Testis (tissue), 2 donors: ENCODE measurements at regions not wholly inside any gene's neighbourhood (a gene's known extent, or its start where the extent isn't known, plus 50 kb on each side); places are given as distances from the start of the nearest gene placed in this dataset.

Source experiments
- DNase-seq: peaks from one replicate; pipeline ENCODE4 v3.0.0-alpha.2; 2019
- H3K27ac ChIP-seq, 2 donors: fragments of 200-600 bp; sonication (generic); one replicate each; pipeline ENCODE4 v1.5.1; 2019
- H3K27me3 ChIP-seq: fragments of 200-600 bp; sonication (generic); one replicate; pipeline ENCODE4 v1.5.1; 2019
- H3K36me3 ChIP-seq: fragments of 200-600 bp; sonication (generic); one replicate; pipeline ENCODE4 v1.5.1; 2017; ENCODE audit warnings: low read depth; ENCODE audit errors: missing control alignments
- H3K4me1 ChIP-seq: fragments of 200-600 bp; sonication (generic); one replicate; pipeline ENCODE4 v1.5.1; 2019
- H3K4me3 ChIP-seq, 2 donors: fragments of 200-600 bp; sonication (generic); one replicate each; pipeline ENCODE4 v1.5.1; 2017 to 2019
- H3K9me3 ChIP-seq: fragments of 200-600 bp; sonication (generic); one replicate; pipeline ENCODE4 v1.5.1; 2017
- POLR2A ChIP-seq: fragments of 450-650 bp; IDR thresholded peaks from one replicate; pipeline ENCODE4 v1.6.1; 2017; ENCODE audit warnings: antibody characterized with exemption, mild to moderate bottlenecking, moderate library complexity
- WGBS, 2 donors: methylation state at CpG; one replicate each; pipeline ENCODE4 v1.1.5; 2018; 5-methylcytosine and 5-hydroxymethylcytosine counted together
- intact Hi-C: fragments of 100-400 bp; cut with DNase I; formaldehyde crosslinking; loops from one replicate; pipeline ENCODE4 v1.15.1; 2023; ENCODE audit warnings: low total_unique reads
- TF ChIP-seq, protein P1 (sequence below), 3 experiments: fragments of 450-650 bp in 2 of 3; fragments of 200-600 bp in 1 of 3; sonication (generic) in 1 of 3; IDR thresholded peaks; one replicate each; pipeline ENCODE4 v1.5.1; 2016 to 2019; ENCODE audit warnings: antibody characterized with exemption in 3 of 3, mild to moderate bottlenecking in 2 of 3, moderate library complexity in 1 of 3

DNA sequence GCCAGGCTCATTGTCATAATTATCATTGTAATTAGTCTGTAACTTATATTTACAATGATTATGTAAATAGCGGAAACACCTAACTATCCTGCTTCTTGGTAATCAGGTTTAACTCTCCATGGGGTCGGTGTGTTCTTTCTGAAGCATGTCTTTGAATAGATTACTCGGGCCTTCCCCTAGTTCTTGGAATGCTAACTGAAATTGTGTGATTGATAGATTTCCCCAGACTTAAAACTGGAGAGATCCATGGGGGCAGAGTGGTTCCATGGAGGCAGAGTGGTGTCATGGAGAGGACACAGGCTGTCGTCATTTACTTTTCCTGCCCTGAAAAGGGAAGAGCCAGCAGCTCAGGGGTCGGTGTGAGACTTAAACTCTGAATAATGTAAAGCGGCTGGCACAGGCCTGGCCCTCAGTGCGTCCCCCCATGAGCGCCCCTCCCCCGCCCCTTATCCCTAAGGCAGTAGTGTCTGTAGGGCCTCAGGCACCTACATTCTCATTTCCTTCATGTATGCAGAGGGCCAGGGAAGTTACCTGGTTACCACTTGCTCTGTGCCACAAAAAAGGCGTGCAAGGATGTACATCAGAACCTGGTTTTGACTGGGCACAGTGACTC lies 225.1 kb downstream of the TM9SF2 start:
- no peak overlapping the region for H3K27ac ChIP-seq
- H3K4me3 ChIP-seq = no peak overlapping the region
- no peak for TF ChIP-seq POLR2A
- TF ChIP-seq, protein P1, sequence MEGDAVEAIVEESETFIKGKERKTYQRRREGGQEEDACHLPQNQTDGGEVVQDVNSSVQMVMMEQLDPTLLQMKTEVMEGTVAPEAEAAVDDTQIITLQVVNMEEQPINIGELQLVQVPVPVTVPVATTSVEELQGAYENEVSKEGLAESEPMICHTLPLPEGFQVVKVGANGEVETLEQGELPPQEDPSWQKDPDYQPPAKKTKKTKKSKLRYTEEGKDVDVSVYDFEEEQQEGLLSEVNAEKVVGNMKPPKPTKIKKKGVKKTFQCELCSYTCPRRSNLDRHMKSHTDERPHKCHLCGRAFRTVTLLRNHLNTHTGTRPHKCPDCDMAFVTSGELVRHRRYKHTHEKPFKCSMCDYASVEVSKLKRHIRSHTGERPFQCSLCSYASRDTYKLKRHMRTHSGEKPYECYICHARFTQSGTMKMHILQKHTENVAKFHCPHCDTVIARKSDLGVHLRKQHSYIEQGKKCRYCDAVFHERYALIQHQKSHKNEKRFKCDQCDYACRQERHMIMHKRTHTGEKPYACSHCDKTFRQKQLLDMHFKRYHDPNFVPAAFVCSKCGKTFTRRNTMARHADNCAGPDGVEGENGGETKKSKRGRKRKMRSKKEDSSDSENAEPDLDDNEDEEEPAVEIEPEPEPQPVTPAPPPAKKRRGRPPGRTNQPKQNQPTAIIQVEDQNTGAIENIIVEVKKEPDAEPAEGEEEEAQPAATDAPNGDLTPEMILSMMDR (IDR thresholded peaks at IDR 0.05) = no peak
- no peaks in the 10 kb centered on the region for H3K36me3 ChIP-seq
- intact Hi-C loops = no loop called here
- no peaks in the 10 kb centered on the region for H3K9me3 ChIP-seq
- no peak for DNase-seq
- no peaks in the 10 kb centered on the region for H3K27me3 ChIP-seq
- no peaks in the 10 kb centered on the region for H3K4me1 ChIP-seq
- WGBS, 2 donors = 83% methylated on average over 10 of the region's 10 CpGs

DNA sequence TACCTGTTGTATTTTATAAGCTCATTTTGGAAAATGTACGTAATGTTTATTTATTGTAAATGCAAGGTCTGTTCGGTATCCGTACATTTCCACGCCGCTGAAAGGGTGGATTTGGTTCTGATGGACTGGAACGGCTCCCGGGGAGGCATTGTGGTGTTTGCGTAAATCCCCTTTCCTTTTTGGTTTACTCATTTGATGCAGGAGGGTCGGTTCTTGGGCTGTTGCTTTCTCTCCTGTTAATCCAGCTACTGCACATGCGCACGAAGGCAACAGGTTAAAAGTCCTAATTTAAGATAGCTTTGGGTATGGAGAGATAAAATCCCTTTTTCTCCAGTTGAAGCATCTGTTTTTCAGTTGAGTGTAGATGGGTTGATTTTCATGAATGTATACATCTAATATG lies 224.4 kb downstream of the TM9SF2 start:
- H3K4me1 ChIP-seq = no peaks in the 10 kb centered on the region
- WGBS, 2 donors = 92 to 95% methylated on average over 11 of the region's 11 CpGs
- intact Hi-C loops = no loop called here
- no peak for DNase-seq
- H3K27ac ChIP-seq = no peak overlapping the region
- no peak overlapping the region for H3K4me3 ChIP-seq
- no peaks in the 10 kb centered on the region for H3K27me3 ChIP-seq
- H3K9me3 ChIP-seq = no peaks in the 10 kb centered on the region
- H3K36me3 ChIP-seq = no peaks in the 10 kb centered on the region
- TF ChIP-seq POLR2A = no peak
- TF ChIP-seq, protein P1 (IDR thresholded peaks at IDR 0.05) = no peak

DNA sequence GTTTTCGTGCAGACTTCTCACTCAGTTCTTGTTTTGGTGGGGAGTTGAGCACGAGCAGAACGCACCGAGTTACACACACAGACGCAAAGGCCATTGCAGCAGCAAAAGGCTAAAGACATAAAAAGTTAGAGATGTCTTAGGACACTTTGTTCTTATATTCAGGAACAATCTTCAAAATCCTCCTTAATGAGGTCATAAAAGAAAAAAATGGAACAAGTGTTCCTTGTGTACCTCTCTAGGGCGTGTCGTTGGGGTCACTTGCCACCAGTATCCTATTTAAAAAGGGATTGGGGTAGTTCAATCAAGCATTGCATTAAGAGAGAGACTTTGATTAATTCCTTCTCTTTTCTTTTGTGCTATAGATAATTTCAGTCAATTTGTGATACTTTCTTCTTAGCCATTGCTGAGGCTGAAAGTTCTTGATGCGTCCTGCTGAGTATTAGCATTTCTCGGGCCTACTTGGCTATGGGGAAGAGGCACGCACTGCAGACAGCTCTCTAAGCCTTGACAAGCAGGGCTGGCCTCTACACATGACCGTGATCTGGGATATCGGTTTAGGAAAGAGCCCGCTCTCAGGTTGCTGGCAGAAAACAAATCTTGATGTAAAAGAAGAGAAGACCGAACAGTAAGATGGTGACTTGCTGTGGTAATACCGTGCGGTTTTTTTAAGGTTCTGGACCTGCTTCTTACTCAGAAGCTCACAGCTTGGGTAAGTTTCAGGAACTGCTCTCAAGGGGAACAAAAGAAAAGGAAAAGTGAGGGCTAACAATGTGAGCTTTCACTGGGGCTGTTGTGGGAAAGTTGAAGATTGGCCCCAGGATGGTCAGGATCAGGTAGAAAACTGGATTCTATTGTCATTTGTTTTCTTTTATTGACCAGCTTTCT lies 223.6 kb downstream of the TM9SF2 start:
- no peak for DNase-seq
- H3K36me3 ChIP-seq = no peaks in the 10 kb centered on the region
- 78% methylated on average over 16 of the region's 16 CpGs for WGBS, 2 donors
- no peak overlapping the region for H3K27ac ChIP-seq
- no peak overlapping the region for H3K4me3 ChIP-seq
- no peaks in the 10 kb centered on the region for H3K9me3 ChIP-seq
- intact Hi-C loops = no loop called here
- H3K27me3 ChIP-seq = no peaks in the 10 kb centered on the region
- TF ChIP-seq POLR2A = no peak
- TF ChIP-seq, protein P1 (IDR thresholded peaks at IDR 0.05) = no peak
- no peaks in the 10 kb centered on the region for H3K4me1 ChIP-seq

DNA sequence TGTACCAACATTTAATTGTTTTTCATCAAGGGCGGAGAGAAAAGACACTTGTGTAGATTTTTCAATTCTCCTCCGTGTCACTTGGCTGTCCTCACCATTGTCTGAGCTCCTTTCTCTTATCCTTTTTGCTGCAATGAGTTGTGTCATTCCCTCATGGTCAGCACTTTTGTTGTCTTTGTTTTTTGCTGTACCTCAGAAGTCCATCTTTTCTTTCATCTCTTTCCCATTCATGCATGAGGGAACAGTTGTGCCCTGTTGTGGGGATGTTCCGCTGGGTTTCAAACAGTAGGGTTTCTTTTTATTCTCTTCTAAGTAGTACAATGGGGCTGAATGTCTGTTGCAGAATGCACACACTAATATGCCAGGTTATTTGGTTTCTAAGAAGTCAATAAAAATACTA lies 222.6 kb downstream of the TM9SF2 start:
- Histone ChIP-seq H3K27ac (no peak overlapping the region), H3K36me3 (no peaks in the 10 kb centered on the region), H3K4me1 (no peaks in the 10 kb centered on the region), H3K4me3 (no peak overlapping the region), H3K9me3 (no peaks in the 10 kb centered on the region), H3K27me3 (no peaks in the 10 kb centered on the region)
- DNase-seq = no peak
- TF ChIP-seq, protein P1 (IDR thresholded peaks at IDR 0.05) = no peak
- no peak for TF ChIP-seq POLR2A
- 90 to 91% methylated on average over 3 of the region's 3 CpGs for WGBS, 2 donors
- intact Hi-C loops = no loop called here
